SK-MEL-5 (cell line): ENCODE measurements at regions not wholly inside any gene's neighbourhood (a gene's known extent, or its start where the extent isn't known, plus 50 kb on each side); places are given as distances from the start of the nearest gene placed in this dataset.

Experiments used
- DNase-seq: peaks from one replicate; pipeline ENCODE4 v3.0.0-alpha.2; 2016; ENCODE audit warnings: low read depth, low spot score
- in situ Hi-C: cut with HindIII; loops from 2 replicates; pipeline ENCODE4 v1.10.0; 2016; ENCODE audit warnings: low sequenced_read_pairs, high pct_unique_total_duplicates, low pct_unique_long_range_greater_than_20kb

GRCh38 chr6:165817148-165817547, 154.1 kb upstream of the PDE10A start:
- DNase-seq: no peak
- in situ Hi-C loops: no loop called here

- in situ Hi-C loops: no loop called here
- DNase-seq: no peak
Measured at GRCh38 chr6:165814679-165815078, 151.6 kb upstream of the PDE10A start.

- in situ Hi-C loops: no loop called here
- no peak for DNase-seq
Measured at GRCh38 chr6:165811512-165811911, 148.5 kb upstream of the PDE10A start.

- no peak for DNase-seq
- in situ Hi-C loops: no loop called here
Measured at GRCh38 chr6:165808021-165808420, 145.0 kb upstream of the PDE10A start.

- in situ Hi-C loops: no loop called here
- DNase-seq: no peak
Measured at GRCh38 chr6:165807249-165807960, 144.4 kb upstream of the PDE10A start.

- in situ Hi-C loops: no loop called here
- no peak for DNase-seq
Measured at GRCh38 chr6:165806126-165806810, 143.2 kb upstream of the PDE10A start.

- in situ Hi-C loops: no loop called here
- no peak for DNase-seq
Measured at GRCh38 chr6:165805636-165806035, 142.6 kb upstream of the PDE10A start.

GRCh38 chr6:165805067-165805555, 142.1 kb upstream of the PDE10A start:
- DNase-seq: no peak
- in situ Hi-C loops: no loop called here

- in situ Hi-C loops: no loop called here
- DNase-seq: no peak
Measured at GRCh38 chr6:165804331-165805066, 141.5 kb upstream of the PDE10A start.

- no peak for DNase-seq
- in situ Hi-C loops: no loop called here
Measured at GRCh38 chr6:165800337-165800736, 137.3 kb upstream of the PDE10A start.

GRCh38 chr6:165799391-165800153, 136.5 kb upstream of the PDE10A start:
- in situ Hi-C loops: no loop called here
- DNase-seq: no peak

GRCh38 chr6:165798991-165799390, 135.9 kb upstream of the PDE10A start:
- in situ Hi-C loops: no loop called here
- no peak for DNase-seq

GRCh38 chr6:165794179-165794601, 131.1 kb upstream of the PDE10A start:
- DNase-seq: no peak
- in situ Hi-C loops: no loop called here

- no peak for DNase-seq
- in situ Hi-C loops: no loop called here
Measured at GRCh38 chr6:165793287-165793825, 130.3 kb upstream of the PDE10A start.

GRCh38 chr6:165791876-165792437, 128.9 kb upstream of the PDE10A start:
- in situ Hi-C loops: no loop called here
- no peak for DNase-seq

GRCh38 chr6:165791306-165791705, 128.3 kb upstream of the PDE10A start:
- in situ Hi-C loops: no loop called here
- no peak for DNase-seq

GRCh38 chr6:165782812-165783211, 119.8 kb upstream of the PDE10A start:
- no peak for DNase-seq
- in situ Hi-C loops: no loop called here
